Sigmoid colon (tissue), 6 donors: ENCODE measurements at regions not wholly inside any gene's neighbourhood (a gene's known extent, or its start where the extent isn't known, plus 50 kb on each side); places are given as distances from the start of the nearest gene placed in this dataset.

Source experiments
- DNase-seq: peaks from one replicate; pipeline ENCODE4 v3.0.0-alpha.2; 2019
- H3K27ac ChIP-seq, 4 donors: fragments of 200-600 bp; sonication (generic); one replicate each; pipeline ENCODE4 v1.5.1; 2016 to 2019; ENCODE audit warnings: mild to moderate bottlenecking in 1 of 4
- H3K27me3 ChIP-seq, 3 donors: fragments of 200-600 bp; sonication (generic); one replicate each; pipeline ENCODE4 v1.5.1; 2019; ENCODE audit warnings: mild to moderate bottlenecking in 1 of 3
- H3K36me3 ChIP-seq, 4 donors: fragments of 200-600 bp; sonication (generic); one replicate each; pipeline ENCODE4 v1.5.1; 2016 to 2019
- H3K4me1 ChIP-seq, 4 donors: fragments of 200-600 bp; sonication (generic); one replicate each; pipeline ENCODE4 v1.5.1; 2017 to 2019
- H3K4me3 ChIP-seq, 4 donors: fragments of 200-600 bp; sonication (generic); one replicate each; pipeline ENCODE4 v1.5.1; 2017 to 2019; ENCODE audit warnings: mild to moderate bottlenecking in 2 of 4, moderate library complexity in 1 of 4
- H3K9me3 ChIP-seq, 4 donors: fragments of 200-600 bp in 3 of 4; sonication (generic) in 3 of 4; one replicate each; pipeline versions ENCODE4 v1.5.1 to v1.6.1; 2013 to 2019
- CTCF ChIP-seq, 4 experiments: fragments of 450-650 bp in 3 of 4; fragments of 200-600 bp in 1 of 4; IDR thresholded peaks; one replicate each; pipeline ENCODE4 v1.5.1; 2016 to 2019; ENCODE audit warnings: antibody characterized with exemption in 4 of 4, mild to moderate bottlenecking in 3 of 4, moderate library complexity in 2 of 4
- EP300 ChIP-seq, 4 donors: sonication (generic); formaldehyde crosslinking; IDR thresholded peaks; one replicate each; pipeline ENCODE4 v1.6.1; 2017; ENCODE audit warnings: antibody characterized with exemption in 4 of 4
- POLR2A ChIP-seq, 2 donors: fragments of 450-650 bp; IDR thresholded peaks; one replicate each; pipeline ENCODE4 v1.6.1; 2016; ENCODE audit warnings: antibody characterized with exemption in 2 of 2, mild to moderate bottlenecking in 2 of 2, moderate library complexity in 2 of 2
- POLR2AphosphoS5 ChIP-seq, 4 donors: sonication (generic); formaldehyde crosslinking; IDR thresholded peaks; one replicate each; pipeline ENCODE4 v1.6.1; 2017; ENCODE audit warnings: antibody characterized with exemption in 4 of 4
- WGBS, 2 donors: extraction: QIAGEN DNeasy Blood & Tissue Kit; methylation state at CpG; one replicate each; pipeline ENCODE4 v1.1.7; 2013; 5-methylcytosine and 5-hydroxymethylcytosine counted together
- intact Hi-C: fragments of 100-400 bp; cut with DNase I; formaldehyde crosslinking; loops from one replicate; pipeline ENCODE4 v1.15.1; 2023
- donor health status: healthy with polysubstance abuse.
- donor health status: healthy.

GRCh38 chr16:6484935-6485334 is 847.7 kb upstream of the RBFOX1 start:
- no peaks in the 10 kb centered on the region for H3K9me3 ChIP-seq
- DNase-seq, result no peak
- H3K36me3 ChIP-seq, result no peaks in the 10 kb centered on the region
- H3K4me3 ChIP-seq, result no peak overlapping the region
- peaks cover 0 to 21% (median 0%) of the 10 kb centered on the region in 3 donors for H3K27me3 ChIP-seq
- no peaks in the 10 kb centered on the region for H3K4me1 ChIP-seq
- WGBS, 2 donors, result 28 to 41% methylated on average over 2 of the region's 2 CpGs
- intact Hi-C loops, result no loop called here
- TF ChIP-seq CTCF (IDR thresholded peaks at IDR 0.05) (no peak), POLR2AphosphoS5 (IDR thresholded peaks at IDR 0.05) (no peak), POLR2A (IDR thresholded peaks at IDR 0.05) (no peak), EP300 (IDR thresholded peaks at IDR 0.05) (no peak)
- no peak overlapping the region for H3K27ac ChIP-seq

GRCh38 chr16:6484081-6484480 is 848.6 kb upstream of the RBFOX1 start:
- 38 to 54% methylated on average over 12 of the region's 12 CpGs for WGBS, 2 donors
- peaks cover 0 to 21% (median 0%) of the 10 kb centered on the region in 3 donors for H3K27me3 ChIP-seq
- no peaks in the 10 kb centered on the region for H3K9me3 ChIP-seq
- H3K4me1 ChIP-seq, result no peaks in the 10 kb centered on the region
- no peak overlapping the region for H3K27ac ChIP-seq
- no peak overlapping the region for H3K4me3 ChIP-seq
- intact Hi-C loops, result no loop called here
- no peak for DNase-seq
- TF ChIP-seq POLR2A (IDR thresholded peaks at IDR 0.05) (no peak), POLR2AphosphoS5 (IDR thresholded peaks at IDR 0.05) (no peak), EP300 (IDR thresholded peaks at IDR 0.05) (no peak), CTCF (IDR thresholded peaks at IDR 0.05) (no peak)
- H3K36me3 ChIP-seq, result no peaks in the 10 kb centered on the region

- no peak for DNase-seq
- no peaks in the 10 kb centered on the region for H3K9me3 ChIP-seq
- H3K27ac ChIP-seq, result no peak overlapping the region
- 2 to 6% methylated on average over 33 of the region's 33 CpGs for WGBS, 2 donors
- H3K4me1 ChIP-seq, result no peaks in the 10 kb centered on the region
- H3K4me3 ChIP-seq, result no peak overlapping the region
- peaks cover 0 to 21% (median 0%) of the 10 kb centered on the region in 3 donors for H3K27me3 ChIP-seq
- intact Hi-C loops, result no loop called here
- H3K36me3 ChIP-seq, result no peaks in the 10 kb centered on the region
- TF ChIP-seq EP300 (IDR thresholded peaks at IDR 0.05) (no peak), CTCF (IDR thresholded peaks at IDR 0.05) (no peak), POLR2A (IDR thresholded peaks at IDR 0.05) (no peak), POLR2AphosphoS5 (IDR thresholded peaks at IDR 0.05) (no peak)
These were observed 849.1 kb upstream of the RBFOX1 start for GRCh38 chr16:6483469-6484033.

- no peak overlapping the region for H3K4me3 ChIP-seq
These were observed 849.8 kb upstream of the RBFOX1 start for GRCh38 chr16:6482696-6483468.

More at GRCh38 chr16:6482696-6483468, 849.8 kb upstream of the RBFOX1 start:
- Histone ChIP-seq H3K27me3 (peaks cover 0 to 21% (median 0%) of the 10 kb centered on the region in 3 donors), H3K4me1 (no peaks in the 10 kb centered on the region), H3K9me3 (no peaks in the 10 kb centered on the region), H3K36me3 (no peaks in the 10 kb centered on the region), H3K27ac (no peak overlapping the region)
- TF ChIP-seq POLR2A (IDR thresholded peaks at IDR 0.05) (no peak), POLR2AphosphoS5 (IDR thresholded peaks at IDR 0.05) (no peak), EP300 (IDR thresholded peaks at IDR 0.05) (no peak), CTCF (IDR thresholded peaks at IDR 0.05) (no peak)
- 6 to 17% methylated on average over 65 of the region's 65 CpGs for WGBS, 2 donors
- intact Hi-C loops, result no loop called here
- no peak for DNase-seq
